Stimulated activated CD4-positive, alpha-beta T cell treated with anti-CD3 and anti-CD28 coated beads, Interleukin-12 subunit alpha, Interleukin-12 subunit beta, amount 100 ng/mL, for 48 hours (primary cell): ENCODE measurements at regions not wholly inside any gene's neighbourhood (a gene's known extent, or its start where the extent isn't known, plus 50 kb on each side); places are given as distances from the start of the nearest gene placed in this dataset.
"Not testable (repeated sequence)": the region's sequence is repeated elsewhere in the genome, so short reads cannot be mapped to it uniquely, and the experiment has no call there.

ENCODE experiments used
- DNase-seq, 3 donors: peaks; one replicate each; pipeline ENCODE4 v3.0.0-alpha.2; 2020; ENCODE audit warnings: low read depth in 2 of 3, low spot score in 1 of 3

DNA sequence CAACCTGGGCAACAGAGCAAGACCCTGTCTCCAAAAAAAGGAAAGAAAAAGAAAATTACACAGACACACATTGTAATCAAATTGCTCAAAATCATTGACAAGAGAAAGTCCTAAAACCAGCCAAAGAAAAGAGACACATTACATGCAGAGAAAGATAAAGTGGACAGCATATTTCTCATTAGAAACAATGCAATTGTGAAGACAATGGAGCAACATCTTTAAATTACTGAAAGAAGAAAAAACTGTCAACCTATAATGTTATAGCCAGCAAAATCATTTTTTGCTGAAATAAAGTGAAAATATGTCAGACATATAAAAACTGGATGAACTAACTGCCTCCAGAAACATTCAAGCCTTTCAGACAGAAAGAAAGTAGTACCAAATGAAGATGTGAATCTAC, 120.6 kb downstream of the TMEM167A start:
- DNase-seq: no peak

DNA sequence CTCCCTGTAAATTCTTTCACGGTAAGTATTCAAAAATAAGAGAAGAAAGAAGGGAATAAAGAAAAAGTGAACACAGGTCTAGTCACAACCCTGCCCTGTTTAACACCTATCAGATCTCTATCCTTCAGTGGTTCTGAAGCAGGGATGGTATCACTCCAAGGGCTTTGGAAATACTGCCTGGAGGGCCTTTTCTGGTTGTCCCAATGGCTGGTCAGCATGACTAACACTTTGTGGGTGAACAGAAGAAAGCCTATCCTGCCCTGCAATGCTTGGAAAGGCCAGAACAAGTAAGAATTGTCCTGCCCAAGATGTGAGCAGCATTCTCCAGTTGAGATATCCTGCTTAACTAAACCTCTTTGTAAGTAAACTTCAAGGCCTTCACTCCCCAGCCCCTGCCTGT, 124.9 kb downstream of the TMEM167A start:
- DNase-seq: no peak

DNA sequence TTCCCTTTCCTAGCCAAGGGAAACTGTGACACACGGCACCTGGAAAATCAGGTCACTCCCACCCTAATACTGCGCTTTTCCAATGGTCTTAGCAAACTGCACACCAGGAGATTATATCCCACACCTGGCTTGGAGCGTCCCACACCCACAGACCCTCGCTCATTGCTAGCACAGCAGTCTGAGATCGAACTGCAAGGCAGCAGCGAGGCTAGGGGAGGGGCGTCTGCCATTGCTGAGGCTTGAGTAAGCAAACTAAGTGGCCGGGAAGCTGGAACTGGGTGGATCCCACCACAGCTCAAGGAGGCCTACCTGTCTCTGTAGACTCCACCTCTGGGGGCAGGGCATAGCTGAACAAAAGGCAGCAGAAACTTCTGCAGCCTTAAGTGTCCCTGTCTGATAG, 132.9 kb downstream of the TMEM167A start:
- not testable (repeated sequence) for DNase-seq

DNA sequence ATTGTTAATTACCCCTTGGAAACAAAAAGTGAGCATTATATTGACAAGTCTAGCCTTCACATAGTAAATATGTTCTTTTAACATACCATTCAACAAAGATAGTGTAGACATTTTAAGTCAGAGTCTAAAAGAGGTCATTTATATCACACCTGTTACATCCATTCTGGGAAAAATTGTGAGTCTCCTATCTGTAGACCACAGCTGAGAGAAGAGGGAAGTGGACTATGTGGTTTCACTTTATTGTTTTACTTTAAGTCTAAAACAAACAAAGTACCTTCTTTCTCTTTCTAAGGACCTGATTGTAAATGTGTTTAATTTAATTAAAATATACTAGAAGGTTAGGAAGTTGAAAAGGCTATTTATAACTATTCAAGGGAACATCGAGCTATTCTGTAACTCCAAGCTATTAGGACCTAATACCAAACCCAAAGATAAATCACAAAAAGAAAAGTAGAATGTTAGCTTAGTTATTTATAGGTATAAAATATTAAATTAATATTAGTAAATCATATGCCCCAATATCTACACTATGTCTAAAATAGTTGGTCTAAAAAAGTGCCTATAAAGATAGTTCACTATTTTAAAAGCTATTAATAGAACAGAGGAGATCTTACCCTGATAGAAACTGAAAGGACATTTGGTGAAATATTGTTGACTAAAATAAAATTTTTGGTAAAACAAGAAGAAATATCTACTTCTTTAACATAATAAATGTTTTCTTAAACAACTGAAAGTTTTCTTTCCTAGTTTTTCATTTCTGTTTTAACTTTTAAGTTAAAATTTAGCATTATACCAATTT, 134.9 kb downstream of the TMEM167A start:
- no peak for DNase-seq

DNA sequence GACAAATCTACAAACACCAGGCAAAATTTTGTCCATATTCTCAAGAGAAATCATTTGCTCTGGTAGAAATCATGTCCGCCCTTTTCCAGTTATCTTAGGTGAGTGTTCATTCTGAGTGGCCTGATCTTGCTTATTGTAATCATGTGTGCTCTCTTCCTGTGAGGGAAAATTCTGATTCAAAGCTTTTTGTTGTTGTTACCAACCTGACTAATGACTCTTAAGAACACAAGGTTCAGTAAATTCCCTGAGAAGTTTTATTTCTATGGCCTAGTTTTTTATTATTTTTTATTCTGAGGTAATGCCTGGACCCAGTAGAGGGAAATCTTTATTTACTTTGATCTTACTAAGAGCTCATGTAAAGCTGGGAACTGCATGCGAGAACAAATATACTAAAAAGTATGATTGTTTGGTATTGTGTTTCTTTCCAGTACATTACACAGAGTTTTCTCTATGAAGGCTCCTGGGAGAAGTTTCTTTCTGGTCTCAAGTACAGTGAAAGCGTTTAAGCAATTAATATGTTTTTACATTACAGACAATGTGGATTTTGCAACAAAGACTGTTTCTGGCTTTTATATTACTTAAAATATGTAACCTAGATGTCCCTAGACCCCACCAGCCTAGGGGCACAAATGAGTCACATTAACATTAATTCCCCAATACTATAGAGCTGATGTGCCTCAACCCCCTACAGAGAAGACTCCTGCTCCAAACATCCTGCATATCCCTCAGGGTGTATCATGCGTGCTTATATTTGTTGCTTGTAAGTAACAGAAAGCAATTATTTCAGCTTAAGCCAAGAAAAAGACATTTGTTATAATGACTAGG, 138.1 kb downstream of the TMEM167A start:
- DNase-seq: no peak

DNA sequence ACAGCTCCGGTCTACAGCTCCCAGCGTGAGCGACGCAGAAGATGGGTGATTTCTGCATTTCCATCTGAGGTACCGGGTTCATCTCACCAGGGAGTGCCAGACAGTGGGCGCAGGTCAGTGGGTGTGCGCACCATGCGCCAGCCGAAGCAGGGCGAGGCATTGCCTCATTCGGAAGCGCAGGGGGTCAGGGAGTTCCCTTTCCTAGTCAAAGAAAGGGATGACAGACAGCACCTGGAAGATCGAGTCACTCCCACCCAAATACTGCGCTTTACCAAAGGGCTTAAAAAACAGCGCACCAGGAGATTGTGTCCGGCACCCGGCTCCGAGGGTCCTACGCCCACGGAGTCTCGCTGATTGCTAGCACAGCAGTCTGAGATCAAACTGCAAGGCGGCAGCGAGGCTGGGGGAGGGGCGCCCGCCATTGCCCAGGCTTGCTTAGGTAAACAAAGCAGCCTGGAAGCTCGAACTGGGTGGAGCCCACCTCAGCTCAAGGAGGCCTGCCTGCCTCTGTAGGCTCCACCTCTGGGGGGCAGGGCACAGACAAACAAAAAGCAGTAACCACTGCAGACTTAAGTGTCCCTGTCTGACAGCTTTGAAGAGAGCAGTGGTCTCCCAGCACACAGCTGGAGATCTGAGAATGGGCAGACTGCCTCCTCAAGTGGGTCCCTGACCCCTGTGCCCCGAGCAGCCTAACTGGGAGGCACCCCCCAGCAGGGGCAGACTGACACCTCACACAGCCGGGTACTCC, 144.5 kb downstream of the TMEM167A start:
- DNase-seq: not testable (repeated sequence)

DNA sequence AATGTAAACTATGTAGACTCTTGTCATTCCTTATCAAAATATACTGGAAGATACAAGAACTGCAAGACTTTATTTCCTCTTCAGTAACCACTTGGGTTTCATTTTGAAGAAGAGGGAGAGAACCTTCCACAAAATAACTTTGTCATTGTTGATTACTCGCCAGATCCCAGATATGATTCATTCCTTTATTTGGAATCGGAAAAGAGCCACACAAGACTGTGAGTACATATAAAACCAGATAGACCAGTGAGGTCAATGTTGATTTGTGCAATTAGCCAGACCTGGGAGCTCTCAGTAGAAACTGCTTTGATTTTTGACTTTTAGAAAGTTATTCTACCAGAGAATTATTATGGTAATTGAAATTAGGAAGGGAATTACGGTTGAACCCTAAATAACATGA, 146.1 kb downstream of the TMEM167A start:
- no peak for DNase-seq

DNA sequence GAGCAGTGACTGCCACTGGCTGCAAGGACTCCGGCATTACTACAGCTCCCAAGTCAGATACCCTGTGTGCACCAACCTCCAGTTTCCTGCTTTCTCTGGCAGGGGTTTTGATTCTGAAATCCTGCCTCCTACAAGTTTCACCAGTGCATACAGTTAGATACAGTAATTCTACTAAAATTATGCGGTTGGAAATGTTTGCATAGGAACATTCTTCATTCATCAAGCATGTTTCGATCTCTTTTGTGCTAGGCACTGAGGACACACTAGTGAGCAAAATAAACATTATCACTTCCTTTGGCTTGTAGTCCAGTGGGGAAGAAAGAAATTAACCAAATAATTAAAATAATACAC, 152.2 kb downstream of the TMEM167A start:
- DNase-seq: no peak

DNA sequence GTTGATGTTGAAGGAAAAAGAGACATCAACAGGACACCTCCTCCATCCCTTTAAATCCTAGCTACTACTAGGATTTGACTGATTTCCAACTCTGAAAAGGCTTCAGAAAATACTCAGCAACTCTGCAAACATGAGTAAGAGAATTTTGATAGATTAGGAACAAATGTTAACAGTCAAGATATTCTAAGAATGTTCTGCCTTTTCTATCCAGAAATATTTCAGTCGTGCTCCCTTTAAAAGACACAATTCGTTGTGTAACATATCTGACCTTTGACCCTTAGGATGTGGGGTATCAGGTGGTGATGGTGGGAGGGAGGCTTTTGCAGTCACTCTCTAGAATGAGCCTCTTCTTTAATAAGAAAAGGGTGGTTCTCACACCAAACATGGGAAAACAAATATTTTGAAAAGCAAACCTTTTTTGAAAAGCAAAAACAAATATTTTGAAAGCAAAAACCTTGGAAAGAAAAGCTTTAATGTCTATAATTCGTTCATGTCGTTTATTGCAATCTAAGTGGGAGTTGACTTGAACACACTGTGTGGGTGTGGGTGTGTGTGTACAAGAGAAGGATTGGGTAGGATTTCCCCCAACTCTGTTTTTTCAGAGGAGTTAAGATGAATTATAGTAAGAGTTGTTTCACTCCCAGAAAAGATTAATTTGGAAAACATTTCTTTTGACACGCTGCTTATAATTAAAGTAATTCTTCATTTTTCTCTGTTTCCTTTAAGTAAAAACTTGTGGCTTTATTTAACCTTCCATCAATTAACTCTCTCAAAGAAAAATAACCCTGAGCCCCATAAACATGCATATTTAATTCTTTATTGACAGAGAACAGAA, 152.8 kb downstream of the TMEM167A start:
- DNase-seq: no peak

DNA sequence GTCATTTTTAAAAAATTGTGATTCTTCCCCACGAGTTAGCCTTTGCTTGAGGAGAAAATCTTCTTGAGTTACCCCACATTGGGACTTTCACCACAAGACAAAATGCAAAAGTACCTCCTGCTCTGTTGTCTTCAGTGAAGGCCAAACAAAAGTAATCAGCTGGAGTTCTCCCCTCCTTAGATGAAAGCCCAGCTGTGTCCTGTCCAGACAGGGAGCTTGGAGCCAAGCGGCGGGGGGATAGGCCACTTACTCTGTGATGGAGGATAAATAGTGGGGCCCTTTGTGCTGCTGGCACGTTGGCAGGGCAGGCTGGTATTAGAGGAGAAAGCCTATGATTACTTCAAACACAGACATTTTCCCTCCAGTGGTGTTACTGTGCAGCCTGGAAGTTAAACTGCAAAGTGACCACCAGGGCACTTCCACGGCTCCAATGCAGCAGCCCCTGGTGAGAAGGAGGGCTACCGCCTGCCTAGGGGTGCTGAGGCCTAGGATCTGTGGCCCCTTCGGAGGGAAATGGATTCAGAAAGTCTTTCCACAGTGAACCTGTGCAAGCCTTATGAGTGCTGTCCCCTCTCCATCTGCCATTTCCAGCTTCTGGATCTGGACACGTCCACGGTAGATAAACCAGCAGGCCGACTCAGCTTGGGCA, 155.0 kb downstream of the TMEM167A start:
- no peak for DNase-seq

DNA sequence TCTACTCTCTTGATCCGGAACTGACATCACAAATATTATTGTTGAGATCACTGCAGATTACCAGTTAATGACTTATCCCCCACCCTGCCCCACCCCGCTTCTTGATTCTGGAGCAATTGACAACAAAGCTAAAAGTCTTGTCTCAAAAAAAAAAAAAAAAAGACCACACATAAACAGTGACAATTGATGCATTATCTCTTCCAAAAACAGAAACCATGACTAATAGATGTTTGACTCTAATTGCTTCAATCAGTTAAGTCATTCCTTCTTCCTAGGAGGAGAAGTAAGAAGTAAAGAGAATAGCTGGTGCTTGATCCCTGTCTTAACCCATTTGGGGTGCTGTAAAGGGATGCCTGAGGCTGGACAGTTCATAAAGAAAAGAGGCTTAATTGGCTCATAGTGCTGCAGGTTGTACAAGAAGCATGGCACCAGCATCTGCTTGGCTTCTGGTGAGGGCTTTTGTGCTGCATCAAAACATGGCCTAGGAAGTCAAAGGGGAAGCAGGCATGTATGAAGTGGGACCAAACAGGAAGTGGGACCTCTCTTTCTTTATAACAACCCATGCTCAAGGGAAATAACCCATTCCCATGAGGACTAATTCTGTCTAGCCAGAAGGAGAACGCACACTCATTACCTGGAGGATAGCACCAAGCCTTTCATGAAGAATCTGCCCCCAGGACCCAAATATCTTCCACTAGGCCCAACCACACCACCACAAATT, 158.7 kb downstream of the TMEM167A start:
- no peak for DNase-seq

DNA sequence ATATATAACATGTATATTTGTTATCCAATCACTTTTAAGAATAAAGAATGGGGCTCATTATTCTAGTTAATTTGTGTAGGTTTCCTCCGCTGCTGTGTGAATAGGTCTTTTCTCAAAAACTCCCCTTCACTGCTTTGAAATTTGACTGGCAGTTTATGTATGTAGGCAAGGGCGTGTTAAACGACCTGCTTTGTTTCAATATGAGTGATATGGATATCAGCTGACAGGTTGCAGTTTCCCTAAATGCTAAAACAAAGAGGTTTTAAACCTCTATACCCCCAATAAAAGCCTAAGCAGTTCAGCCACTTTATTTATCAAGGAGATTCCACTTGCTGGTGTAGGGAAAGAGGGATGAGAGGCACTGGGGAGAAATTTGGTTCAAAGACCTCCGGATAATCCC, 159.6 kb downstream of the TMEM167A start:
- DNase-seq: no peak

DNA sequence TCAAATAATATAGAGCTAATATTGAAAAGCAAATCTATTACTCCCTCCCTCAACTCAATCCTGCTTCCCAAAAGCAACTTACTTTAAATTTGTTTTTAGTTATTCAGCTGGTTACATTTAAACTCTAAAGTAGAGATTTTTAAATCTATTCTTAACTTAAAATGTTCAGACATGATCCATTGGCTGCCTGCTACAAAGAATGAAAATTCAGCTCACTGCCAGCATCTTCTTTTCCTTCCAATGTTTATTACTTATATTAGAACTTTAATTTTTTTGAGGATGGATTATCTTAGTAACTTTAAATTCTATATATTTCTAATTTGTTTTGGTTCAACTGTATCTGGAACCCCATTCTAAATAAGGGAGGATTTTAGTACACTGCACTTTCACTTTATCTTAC, 163.2 kb downstream of the TMEM167A start:
- DNase-seq: no peak

DNA sequence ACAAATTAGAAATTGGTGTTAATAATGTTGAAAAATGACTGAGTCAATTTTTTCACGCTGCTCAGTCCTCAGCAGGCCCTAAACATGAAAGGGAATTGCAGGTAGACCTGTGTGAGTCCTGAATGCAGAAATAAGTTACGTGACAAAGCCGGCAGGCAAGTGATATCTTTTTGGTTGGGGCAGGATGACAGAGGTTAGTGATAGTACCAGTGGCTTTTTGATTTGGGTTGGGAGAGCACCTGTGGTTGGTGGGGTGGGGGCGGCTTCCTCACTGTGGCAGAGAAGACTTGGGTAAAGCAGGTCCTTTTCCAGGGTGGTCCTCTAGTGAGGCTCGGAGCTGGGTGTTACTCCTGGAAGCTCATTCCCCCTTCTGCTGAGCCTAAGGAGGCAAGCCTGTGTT, 164.7 kb downstream of the TMEM167A start:
- DNase-seq: no peak

DNA sequence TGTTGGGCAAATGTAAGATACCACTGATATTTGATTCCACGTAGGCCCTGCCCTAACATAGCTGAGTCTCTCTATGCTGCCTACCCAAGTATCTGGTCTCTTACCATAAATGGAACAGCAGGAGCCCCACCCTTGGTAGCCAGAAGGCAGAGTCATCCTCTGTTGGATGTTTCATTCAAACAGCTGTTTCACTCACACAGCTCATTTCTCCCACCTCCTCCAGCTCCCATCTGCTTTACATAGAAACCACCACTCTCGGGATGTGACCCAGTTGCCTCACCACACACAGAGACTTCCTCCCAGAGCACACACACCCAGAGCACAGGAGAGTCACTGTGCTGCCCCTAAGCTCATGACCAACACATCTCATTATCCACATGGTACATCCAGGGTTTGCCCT, 165.3 kb downstream of the TMEM167A start:
- no peak for DNase-seq

DNA sequence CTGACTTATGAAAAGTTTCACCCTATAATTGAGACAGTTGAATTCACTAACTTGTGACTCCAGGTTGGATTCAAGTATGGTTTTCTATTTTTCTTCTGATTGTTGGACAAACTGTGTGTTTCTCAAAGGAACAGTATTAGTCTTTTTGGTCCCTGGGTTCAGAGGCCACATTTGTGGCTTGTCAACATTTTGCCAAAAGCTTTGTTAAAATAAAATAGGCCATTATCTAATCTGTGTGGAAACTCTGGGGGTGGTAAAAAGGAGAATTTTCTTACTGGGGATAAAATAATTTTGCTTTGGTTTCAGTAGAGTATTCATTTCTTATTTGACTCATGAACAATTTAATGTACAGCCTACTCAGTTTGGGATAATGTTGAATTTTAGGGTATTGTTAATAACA, 166.3 kb downstream of the TMEM167A start:
- no peak for DNase-seq

DNA sequence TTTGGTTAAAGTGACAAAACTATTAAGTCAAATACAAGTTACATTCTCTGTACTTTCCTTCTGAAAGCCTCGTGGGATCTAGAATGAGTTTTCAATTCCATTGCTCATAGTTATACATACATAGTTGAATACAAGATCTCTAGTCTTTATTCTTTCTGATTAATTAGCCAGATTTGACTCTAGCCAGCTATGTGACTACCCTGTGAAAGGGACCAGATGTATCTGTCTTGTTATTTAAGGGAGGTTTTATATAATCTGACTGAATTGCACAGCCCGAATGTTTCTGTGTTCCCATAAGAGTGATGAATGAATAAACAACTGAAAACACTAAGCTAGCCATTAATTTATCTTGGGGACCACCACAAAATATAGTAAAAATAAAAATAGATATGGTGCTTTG, 166.7 kb downstream of the TMEM167A start:
- DNase-seq: no peak

DNA sequence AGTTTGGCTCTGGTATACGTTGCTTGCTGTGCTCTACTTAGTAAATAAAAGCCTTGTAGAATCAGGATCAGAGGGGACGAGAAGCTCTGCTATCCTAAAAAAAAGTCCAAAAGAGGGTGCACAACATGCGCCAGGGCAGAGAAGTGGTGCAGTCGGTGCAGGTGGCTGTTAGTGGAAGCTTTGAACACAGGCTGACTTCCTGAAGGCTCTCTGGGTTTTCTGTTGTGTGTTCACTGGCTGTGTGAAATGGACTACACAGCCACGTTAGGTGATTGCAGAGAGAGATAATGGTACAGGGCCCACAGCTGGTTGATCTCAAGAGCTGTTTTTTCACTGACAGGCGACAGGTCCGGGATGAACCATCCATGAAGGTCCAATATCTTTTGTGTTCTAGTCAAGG, 167.4 kb downstream of the TMEM167A start:
- no peak for DNase-seq

DNA sequence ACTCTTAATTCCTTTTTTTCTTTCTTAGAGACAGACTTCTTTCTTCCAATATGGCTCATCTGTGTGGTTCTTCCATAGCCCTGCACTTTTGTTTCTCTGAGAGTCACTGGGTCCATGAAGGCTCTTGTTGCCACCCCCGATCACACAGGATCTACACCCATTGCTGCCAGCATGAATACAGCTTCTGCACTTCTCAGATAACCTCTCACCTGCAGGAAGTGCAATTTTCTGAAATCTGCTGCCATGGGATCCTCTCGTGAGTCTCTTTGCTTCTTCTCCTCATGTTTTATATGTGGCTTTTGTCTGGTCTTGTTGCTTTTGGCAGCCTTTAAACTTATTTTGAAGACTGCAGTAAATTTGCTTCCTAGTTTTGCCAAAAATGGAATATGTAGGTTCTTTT, 171.2 kb downstream of the TMEM167A start:
- DNase-seq: no peak
